ENCODE measurements at regions not wholly inside any gene's neighbourhood (a gene's known extent, or its start where the extent isn't known, plus 50 kb on each side); places are given as distances from the start of the nearest gene placed in this dataset.

DNA sequence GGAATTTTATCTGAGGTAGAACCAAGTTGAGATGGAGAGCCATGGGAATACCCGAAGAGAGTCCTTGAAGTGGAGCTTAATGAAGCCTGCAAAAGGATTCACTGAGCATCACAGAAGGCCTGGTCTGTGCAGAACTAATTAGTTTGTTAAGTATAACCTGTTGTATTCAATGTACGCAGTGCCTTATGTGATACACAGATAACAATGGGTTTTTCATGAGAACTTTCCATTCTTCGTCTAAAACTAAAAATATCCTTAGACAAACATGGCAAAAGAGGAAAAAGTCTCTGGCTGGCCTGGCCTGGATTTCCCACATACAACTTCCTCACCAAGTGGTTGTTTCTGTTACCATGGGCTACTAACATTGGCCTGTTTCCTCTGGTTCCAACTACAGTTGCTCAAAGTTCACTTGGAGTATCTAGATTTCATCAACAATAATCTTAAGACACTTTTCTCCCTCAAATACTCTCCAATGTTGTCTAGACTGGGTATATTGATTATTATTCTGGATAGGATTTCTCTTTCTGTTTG, 237.6 kb upstream of the ZNF462 start:
- CTCF ChIA-PET = no interaction called here
- Histone ChIP-seq H3K79me2 (ENCODE audit: low read length) (no peaks in the 10 kb centered on the region), H3K4me2 (ENCODE audit: low read length) (no peak overlapping the region), H3K4me3 (ENCODE audit: low read length) (no peak overlapping the region), H3K9me2 (replicated peaks; ENCODE audit: low read length) (no peaks in the 10 kb centered on the region), H2AFZ (ENCODE audit: low read length) (no peak overlapping the region), H3K4me1 (ENCODE audit: insufficient read depth, low read length) (no peaks in the 10 kb centered on the region), H4K20me1 (ENCODE audit: low read length) (no peaks in the 10 kb centered on the region), H3K9ac (ENCODE audit: low read length) (no peak overlapping the region), H3F3A (ENCODE audit: low read length, unreplicated experiment) (no peaks in the 10 kb centered on the region), H3K36me3 (ENCODE audit: low read depth, low read length) (no peaks in the 10 kb centered on the region), H3K27me3 (ENCODE audit: low read length) (no peaks in the 10 kb centered on the region), H3K27ac (ENCODE audit: low read length) (no peak overlapping the region), H3K9me3 (ENCODE audit: low read length) (no peaks in the 10 kb centered on the region)
- TF ChIP-seq EZH2phosphoT487 (IDR thresholded peaks at IDR 0.05; ENCODE audit: borderline replicate concordance, low read length) (no peak), EZH2 (IDR thresholded peaks at IDR 0.05; ENCODE audit: low read length, unreplicated experiment) (no peak)
- TF ChIP-seq, protein P1, sequence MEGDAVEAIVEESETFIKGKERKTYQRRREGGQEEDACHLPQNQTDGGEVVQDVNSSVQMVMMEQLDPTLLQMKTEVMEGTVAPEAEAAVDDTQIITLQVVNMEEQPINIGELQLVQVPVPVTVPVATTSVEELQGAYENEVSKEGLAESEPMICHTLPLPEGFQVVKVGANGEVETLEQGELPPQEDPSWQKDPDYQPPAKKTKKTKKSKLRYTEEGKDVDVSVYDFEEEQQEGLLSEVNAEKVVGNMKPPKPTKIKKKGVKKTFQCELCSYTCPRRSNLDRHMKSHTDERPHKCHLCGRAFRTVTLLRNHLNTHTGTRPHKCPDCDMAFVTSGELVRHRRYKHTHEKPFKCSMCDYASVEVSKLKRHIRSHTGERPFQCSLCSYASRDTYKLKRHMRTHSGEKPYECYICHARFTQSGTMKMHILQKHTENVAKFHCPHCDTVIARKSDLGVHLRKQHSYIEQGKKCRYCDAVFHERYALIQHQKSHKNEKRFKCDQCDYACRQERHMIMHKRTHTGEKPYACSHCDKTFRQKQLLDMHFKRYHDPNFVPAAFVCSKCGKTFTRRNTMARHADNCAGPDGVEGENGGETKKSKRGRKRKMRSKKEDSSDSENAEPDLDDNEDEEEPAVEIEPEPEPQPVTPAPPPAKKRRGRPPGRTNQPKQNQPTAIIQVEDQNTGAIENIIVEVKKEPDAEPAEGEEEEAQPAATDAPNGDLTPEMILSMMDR (conservative IDR thresholded peaks at IDR 0.05; ENCODE audit: low read depth, low read length) = no peak
- POLR2A ChIA-PET (ENCODE audit: unreplicated experiment) = no interaction called here
- DNase-seq (no peak), ATAC-seq (no peak)
- intact Hi-C loops (cut with micrococcal nuclease) = no loop called here
- no TSS peak for BruUV-seq (replicated peaks)

DNA sequence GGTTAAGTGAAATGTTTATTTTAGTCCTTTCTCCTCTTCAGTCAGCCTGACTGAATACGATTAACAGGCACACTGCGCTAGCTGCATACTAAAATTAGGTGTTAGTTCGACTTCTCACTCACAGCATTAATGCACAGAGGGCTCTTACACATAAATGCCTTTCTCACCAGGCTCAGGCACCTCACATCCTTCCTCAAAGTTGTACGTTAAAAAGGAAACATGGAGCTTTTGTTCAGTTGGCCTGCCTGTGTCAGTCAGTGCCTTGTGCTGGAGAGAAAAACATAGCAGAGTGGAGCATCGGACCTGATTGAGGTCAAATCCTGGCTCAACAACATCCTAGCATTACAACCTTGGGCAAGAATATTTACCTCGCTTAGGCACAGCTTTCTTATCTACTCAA, 236.0 kb upstream of the ZNF462 start:
- ATAC-seq (no peak), DNase-seq (no peak)
- no peak overlapping the region for H3K27ac ChIP-seq (ENCODE audit: low read length)
- no peaks in the 10 kb centered on the region for H3K4me1 ChIP-seq (ENCODE audit: insufficient read depth, low read length)
- no peaks in the 10 kb centered on the region for H4K20me1 ChIP-seq (ENCODE audit: low read length)
- H3K36me3 ChIP-seq (ENCODE audit: low read depth, low read length) = no peaks in the 10 kb centered on the region
- H3K9me3 ChIP-seq (ENCODE audit: low read length) = no peaks in the 10 kb centered on the region
- no peak for TF ChIP-seq EZH2phosphoT487 (IDR thresholded peaks at IDR 0.05; ENCODE audit: borderline replicate concordance, low read length)
- TF ChIP-seq EZH2 (IDR thresholded peaks at IDR 0.05; ENCODE audit: low read length, unreplicated experiment) = no peak
- TF ChIP-seq, protein P1 (conservative IDR thresholded peaks at IDR 0.05; ENCODE audit: low read depth, low read length) = no peak
- intact Hi-C loops (cut with micrococcal nuclease) = no loop called here
- H3K9me2 ChIP-seq (replicated peaks; ENCODE audit: low read length) = no peaks in the 10 kb centered on the region
- no peaks in the 10 kb centered on the region for H3K27me3 ChIP-seq (ENCODE audit: low read length)
- no peak overlapping the region for H3K4me2 ChIP-seq (ENCODE audit: low read length)
- no peaks in the 10 kb centered on the region for H3K79me2 ChIP-seq (ENCODE audit: low read length)
- no peak overlapping the region for H3K4me3 ChIP-seq (ENCODE audit: low read length)
- H3K9ac ChIP-seq (ENCODE audit: low read length) = no peak overlapping the region
- H2AFZ ChIP-seq (ENCODE audit: low read length) = no peak overlapping the region
- ChIA-PET POLR2A (ENCODE audit: unreplicated experiment) (no interaction called here), CTCF (no interaction called here)
- no TSS peak for BruUV-seq (replicated peaks)
- no peaks in the 10 kb centered on the region for H3F3A ChIP-seq (ENCODE audit: low read length, unreplicated experiment)

DNA sequence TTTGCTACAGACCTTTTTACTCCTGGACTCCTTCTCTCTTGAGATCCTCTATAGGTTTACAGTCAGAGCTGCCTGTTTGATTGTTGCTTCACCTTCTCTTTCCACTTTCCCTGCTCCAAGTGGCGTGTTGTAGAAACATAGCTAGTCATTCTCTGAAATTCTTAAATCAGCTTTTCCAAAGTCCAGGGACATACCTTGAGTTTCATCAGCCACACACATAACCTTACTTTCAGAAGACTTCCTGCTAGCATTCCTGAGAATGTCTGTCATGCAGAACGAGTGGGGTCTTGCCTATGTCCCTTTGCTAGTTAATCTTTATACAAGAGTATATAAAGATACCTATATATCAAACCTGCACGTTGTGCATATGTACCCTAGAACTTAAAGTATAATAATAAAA, 230.3 kb upstream of the ZNF462 start:
- Histone ChIP-seq H3K79me2 (ENCODE audit: low read length) (no peaks in the 10 kb centered on the region), H3K27me3 (ENCODE audit: low read length) (no peaks in the 10 kb centered on the region), H3K36me3 (ENCODE audit: low read depth, low read length) (no peaks in the 10 kb centered on the region), H3F3A (ENCODE audit: low read length, unreplicated experiment) (no peaks in the 10 kb centered on the region), H4K20me1 (ENCODE audit: low read length) (no peaks in the 10 kb centered on the region), H3K27ac (ENCODE audit: low read length) (no peak overlapping the region), H3K4me3 (ENCODE audit: low read length) (no peak overlapping the region), H3K9me3 (ENCODE audit: low read length) (no peaks in the 10 kb centered on the region), H3K9ac (ENCODE audit: low read length) (no peak overlapping the region), H3K4me2 (ENCODE audit: low read length) (no peak overlapping the region), H2AFZ (ENCODE audit: low read length) (no peak overlapping the region), H3K4me1 (ENCODE audit: insufficient read depth, low read length) (no peaks in the 10 kb centered on the region), H3K9me2 (replicated peaks; ENCODE audit: low read length) (no peaks in the 10 kb centered on the region)
- ChIA-PET CTCF (no interaction called here), POLR2A (ENCODE audit: unreplicated experiment) (no interaction called here)
- DNase-seq = no peak
- BruUV-seq (replicated peaks) = no TSS peak
- ATAC-seq = no peak
- TF ChIP-seq EZH2 (IDR thresholded peaks at IDR 0.05; ENCODE audit: low read length, unreplicated experiment) (no peak), EZH2phosphoT487 (IDR thresholded peaks at IDR 0.05; ENCODE audit: borderline replicate concordance, low read length) (no peak)
- TF ChIP-seq, protein P1 (conservative IDR thresholded peaks at IDR 0.05; ENCODE audit: low read depth, low read length) = no peak
- intact Hi-C loops (cut with micrococcal nuclease) = no loop called here
